Lung microvascular endothelial cell (primary cell): ENCODE measurements at regions not wholly inside any gene's neighbourhood (a gene's known extent, or its start where the extent isn't known, plus 50 kb on each side); places are given as distances from the start of the nearest gene placed in this dataset.
"Not testable (repeated sequence)": the region's sequence is repeated elsewhere in the genome, so short reads cannot be mapped to it uniquely, and the experiment has no call there.

Source experiments
- DNase-seq, 2 donors: peaks; one replicate each; pipeline versions ENCODE4 v3.0.0 to v3.0.0-alpha.2; 2010; ENCODE audit warnings: low read depth in 2 of 2

- DNase-seq: no peak
Measured at GRCh38 chrX:13478740-13479451, 90.5 kb upstream of the EGFL6 start.

GRCh38 chrX:13476384-13476783 lies 93.0 kb upstream of the EGFL6 start:
- no peak for DNase-seq

GRCh38 chrX:13474164-13474516 lies 95.3 kb upstream of the EGFL6 start:
- DNase-seq: no peak

GRCh38 chrX:13473442-13474163 lies 95.8 kb upstream of the EGFL6 start:
- no peak for DNase-seq

- no peak for DNase-seq
Measured at GRCh38 chrX:13472975-13473374, 96.4 kb upstream of the EGFL6 start.

- no peak for DNase-seq
Measured at GRCh38 chrX:13471269-13471668, 98.1 kb upstream of the EGFL6 start.

GRCh38 chrX:13470685-13470977 lies 98.8 kb upstream of the EGFL6 start:
- DNase-seq: no peak

GRCh38 chrX:13469963-13470684 lies 99.3 kb upstream of the EGFL6 start:
- DNase-seq: peak; percentile 23 to 90

GRCh38 chrX:13468096-13468495 lies 101.3 kb upstream of the EGFL6 start:
- no peak for DNase-seq

GRCh38 chrX:13467243-13467642 lies 102.2 kb upstream of the EGFL6 start:
- no peak for DNase-seq

GRCh38 chrX:13464599-13465275 lies 104.7 kb upstream of the EGFL6 start:
- peak in 1 of 2 donors; percentile 8 for DNase-seq

- DNase-seq: peak; percentile 49 to 95
Measured at GRCh38 chrX:13463608-13464007, 105.8 kb upstream of the EGFL6 start.

- DNase-seq: no peak
Measured at GRCh38 chrX:13452283-13452682, 117.1 kb upstream of the EGFL6 start.

- no peak for DNase-seq
Measured at GRCh38 chrX:13449441-13449840, 120.0 kb upstream of the EGFL6 start.

GRCh38 chrX:13448941-13449340 lies 120.5 kb upstream of the EGFL6 start:
- no peak for DNase-seq

GRCh38 chrX:13441608-13442007 lies 121.8 kb upstream of the ATXN3L start:
- not testable (repeated sequence) for DNase-seq

- DNase-seq: no peak
Measured at GRCh38 chrX:13440176-13440575, 120.3 kb upstream of the ATXN3L start.

GRCh38 chrX:13433298-13433605 lies 113.4 kb upstream of the ATXN3L start:
- peak; percentile 9 to 75 for DNase-seq

- DNase-seq: peak; percentile 62 to 95
Measured at GRCh38 chrX:13432414-13433297, 112.8 kb upstream of the ATXN3L start.

GRCh38 chrX:13430136-13430827 lies 110.4 kb upstream of the ATXN3L start:
- no peak for DNase-seq
